NCI-H1694 (cell line): ENCODE measurements at regions not wholly inside any gene's neighbourhood (a gene's known extent, or its start where the extent isn't known, plus 50 kb on each side); places are given as distances from the start of the nearest gene placed in this dataset.
A peak's percentile ranks its signal among the peaks of the same experiment; 100 is the strongest.

Experiments
- DNase-seq: peaks from one replicate; lab custom pipeline; 2025; lab: John Stamatoyannopoulos, UW

- DNase-seq, result no peak
Observed at GRCh38 chr5:96340357-96340756, 92.7 kb downstream of the PCSK1 start.

- no peak for DNase-seq
Observed at GRCh38 chr5:96339862-96340261, 93.2 kb downstream of the PCSK1 start.

GRCh38 chr5:96338624-96339415, 94.2 kb downstream of the PCSK1 start:
- DNase-seq, result no peak

GRCh38 chr5:96338091-96338490, 95.0 kb downstream of the PCSK1 start:
- no peak for DNase-seq

GRCh38 chr5:96337048-96337781, 95.8 kb downstream of the PCSK1 start:
- no peak for DNase-seq

- peak; percentile 60 for DNase-seq
Observed at GRCh38 chr5:96336351-96336985, 96.6 kb downstream of the PCSK1 start.

- DNase-seq, result no peak
Observed at GRCh38 chr5:96335873-96336272, 97.2 kb downstream of the PCSK1 start.

- no peak for DNase-seq
Observed at GRCh38 chr5:96333391-96333790, 99.7 kb downstream of the PCSK1 start.

- no peak for DNase-seq
Observed at GRCh38 chr5:96332535-96333366, 100.3 kb downstream of the PCSK1 start.

GRCh38 chr5:96331681-96332361, 101.2 kb downstream of the PCSK1 start:
- DNase-seq, result no peak

GRCh38 chr5:96331210-96331609, 101.8 kb downstream of the PCSK1 start:
- no peak for DNase-seq

GRCh38 chr5:96330530-96331140, 102.4 kb downstream of the PCSK1 start:
- no peak for DNase-seq

- DNase-seq, result no peak
Observed at GRCh38 chr5:96329886-96330529, 103.0 kb downstream of the PCSK1 start.

GRCh38 chr5:96329289-96329688, 103.8 kb downstream of the PCSK1 start:
- DNase-seq, result no peak

- no peak for DNase-seq
Observed at GRCh38 chr5:96327722-96328121, 105.3 kb downstream of the PCSK1 start.

GRCh38 chr5:96326902-96327301, 106.1 kb downstream of the PCSK1 start:
- no peak for DNase-seq

GRCh38 chr5:96324708-96325107, 108.3 kb downstream of the PCSK1 start:
- DNase-seq, result no peak

GRCh38 chr5:96322865-96323264, 110.2 kb downstream of the PCSK1 start:
- no peak for DNase-seq

GRCh38 chr5:96322217-96322616, 110.8 kb downstream of the PCSK1 start:
- no peak for DNase-seq

GRCh38 chr5:96321345-96321744, 111.7 kb downstream of the PCSK1 start:
- DNase-seq, result no peak

GRCh38 chr5:96320797-96321196, 112.3 kb downstream of the PCSK1 start:
- no peak for DNase-seq
